Keratinocyte (primary cell): ENCODE measurements at regions not wholly inside any gene's neighbourhood (a gene's known extent, or its start where the extent isn't known, plus 50 kb on each side); places are given as distances from the start of the nearest gene placed in this dataset.

Source experiments
- EZH2 ChIP-seq: IDR thresholded peaks from one replicate; pipeline ENCODE4 v1.6.1; 2012; ENCODE audit warnings: inconsistent platforms, mild to moderate bottlenecking, low read length, moderate library complexity
- TF ChIP-seq, protein P1 (sequence below), 3 experiments: IDR thresholded peaks in 1 of 3; conservative IDR thresholded peaks in 1 of 3; optimal IDR thresholded peaks in 1 of 3; 2 replicates in 2 of 3; 3 replicates in 1 of 3; pipeline versions ENCODE3 to v1.5.1; 2011; ENCODE audit warnings: low read length in 3 of 3, mild to moderate bottlenecking in 3 of 3, moderate library complexity in 2 of 3, control low read depth in 1 of 3, inconsistent platforms in 1 of 3; ENCODE audit not compliant: insufficient read depth in 2 of 3; ENCODE audit errors: extremely low read depth in 1 of 3

DNA sequence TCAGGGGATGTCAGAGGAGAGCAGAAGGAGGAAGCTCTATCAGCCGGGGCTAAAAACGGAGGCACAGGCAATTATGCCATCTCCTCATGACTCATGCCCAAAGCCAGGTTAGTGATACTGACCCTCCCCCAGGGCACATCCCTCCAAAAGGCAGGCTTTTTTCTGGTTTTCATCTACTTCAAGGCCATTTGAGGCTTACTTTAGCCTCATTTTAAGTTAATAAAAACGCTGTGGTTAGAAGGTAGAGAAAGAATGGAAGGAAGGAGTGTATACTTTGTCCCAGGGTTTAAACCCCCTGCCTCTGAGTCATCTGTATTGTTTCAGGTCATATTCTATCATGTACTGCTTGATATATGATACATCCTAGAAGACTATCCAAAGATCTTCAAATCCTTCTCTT is 89.7 kb upstream of the NDP start:
- TF ChIP-seq EZH2, result no peak
- TF ChIP-seq, protein P1, sequence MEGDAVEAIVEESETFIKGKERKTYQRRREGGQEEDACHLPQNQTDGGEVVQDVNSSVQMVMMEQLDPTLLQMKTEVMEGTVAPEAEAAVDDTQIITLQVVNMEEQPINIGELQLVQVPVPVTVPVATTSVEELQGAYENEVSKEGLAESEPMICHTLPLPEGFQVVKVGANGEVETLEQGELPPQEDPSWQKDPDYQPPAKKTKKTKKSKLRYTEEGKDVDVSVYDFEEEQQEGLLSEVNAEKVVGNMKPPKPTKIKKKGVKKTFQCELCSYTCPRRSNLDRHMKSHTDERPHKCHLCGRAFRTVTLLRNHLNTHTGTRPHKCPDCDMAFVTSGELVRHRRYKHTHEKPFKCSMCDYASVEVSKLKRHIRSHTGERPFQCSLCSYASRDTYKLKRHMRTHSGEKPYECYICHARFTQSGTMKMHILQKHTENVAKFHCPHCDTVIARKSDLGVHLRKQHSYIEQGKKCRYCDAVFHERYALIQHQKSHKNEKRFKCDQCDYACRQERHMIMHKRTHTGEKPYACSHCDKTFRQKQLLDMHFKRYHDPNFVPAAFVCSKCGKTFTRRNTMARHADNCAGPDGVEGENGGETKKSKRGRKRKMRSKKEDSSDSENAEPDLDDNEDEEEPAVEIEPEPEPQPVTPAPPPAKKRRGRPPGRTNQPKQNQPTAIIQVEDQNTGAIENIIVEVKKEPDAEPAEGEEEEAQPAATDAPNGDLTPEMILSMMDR (optimal IDR thresholded peaks at IDR 0.05 in 1 of 3, IDR thresholded peaks at IDR 0.05 in 1 of 3, conservative IDR thresholded peaks at IDR 0.05 in 1 of 3; ENCODE audit: extremely low read depth in 1 of 3, insufficient read depth in 2 of 3, low read length in 3 of 3), result no peak
